NB4 (cell line): ENCODE measurements at regions not wholly inside any gene's neighbourhood (a gene's known extent, or its start where the extent isn't known, plus 50 kb on each side); places are given as distances from the start of the nearest gene placed in this dataset.
"Not testable (repeated sequence)": the region's sequence is repeated elsewhere in the genome, so short reads cannot be mapped to it uniquely, and the experiment has no call there.

Experiments
- DNase-seq: peaks from one replicate; pipeline ENCODE4 v3.0.0; 2010; ENCODE audit warnings: low read depth
- H3K4me3 ChIP-seq: one replicate; pipeline ENCODE4 v1.5.1; 2011; ENCODE audit warnings: mild to moderate bottlenecking, low read depth, low read length, moderate library complexity
- MYC ChIP-seq: IDR thresholded peaks from 2 replicates; pipeline ENCODE4 v1.6.1; 2011; ENCODE audit warnings: low read depth, low read length
- POLR2A ChIP-seq: IDR thresholded peaks from 2 replicates; pipeline ENCODE4 v1.6.1; 2011; ENCODE audit warnings: mild to moderate bottlenecking; ENCODE audit not compliant: insufficient read length; ENCODE audit errors: extremely low read depth
- TF ChIP-seq, protein P1 (sequence below): IDR thresholded peaks from 2 replicates; pipeline ENCODE4 v1.6.1; 2011; ENCODE audit warnings: low read depth, low read length
- TF ChIP-seq, protein P2 (sequence below): IDR thresholded peaks from one replicate; pipeline ENCODE4 v1.5.1; 2012; ENCODE audit warnings: low read depth, low read length

- DNase-seq = peak; percentile 50
- H3K4me3 ChIP-seq = no peak overlapping the region
- TF ChIP-seq MYC = 0 out of 2 replicates have a peak, but pooled peaks have one; percentile 11
- TF ChIP-seq, protein P1, sequence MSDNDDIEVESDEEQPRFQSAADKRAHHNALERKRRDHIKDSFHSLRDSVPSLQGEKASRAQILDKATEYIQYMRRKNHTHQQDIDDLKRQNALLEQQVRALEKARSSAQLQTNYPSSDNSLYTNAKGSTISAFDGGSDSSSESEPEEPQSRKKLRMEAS = no peak
- TF ChIP-seq POLR2A = no peak
- TF ChIP-seq, protein P2, sequence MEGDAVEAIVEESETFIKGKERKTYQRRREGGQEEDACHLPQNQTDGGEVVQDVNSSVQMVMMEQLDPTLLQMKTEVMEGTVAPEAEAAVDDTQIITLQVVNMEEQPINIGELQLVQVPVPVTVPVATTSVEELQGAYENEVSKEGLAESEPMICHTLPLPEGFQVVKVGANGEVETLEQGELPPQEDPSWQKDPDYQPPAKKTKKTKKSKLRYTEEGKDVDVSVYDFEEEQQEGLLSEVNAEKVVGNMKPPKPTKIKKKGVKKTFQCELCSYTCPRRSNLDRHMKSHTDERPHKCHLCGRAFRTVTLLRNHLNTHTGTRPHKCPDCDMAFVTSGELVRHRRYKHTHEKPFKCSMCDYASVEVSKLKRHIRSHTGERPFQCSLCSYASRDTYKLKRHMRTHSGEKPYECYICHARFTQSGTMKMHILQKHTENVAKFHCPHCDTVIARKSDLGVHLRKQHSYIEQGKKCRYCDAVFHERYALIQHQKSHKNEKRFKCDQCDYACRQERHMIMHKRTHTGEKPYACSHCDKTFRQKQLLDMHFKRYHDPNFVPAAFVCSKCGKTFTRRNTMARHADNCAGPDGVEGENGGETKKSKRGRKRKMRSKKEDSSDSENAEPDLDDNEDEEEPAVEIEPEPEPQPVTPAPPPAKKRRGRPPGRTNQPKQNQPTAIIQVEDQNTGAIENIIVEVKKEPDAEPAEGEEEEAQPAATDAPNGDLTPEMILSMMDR = no peak
Observed at GRCh38 chr1:197841883-197842553, 60.4 kb upstream of the C1orf53 start.

DNA sequence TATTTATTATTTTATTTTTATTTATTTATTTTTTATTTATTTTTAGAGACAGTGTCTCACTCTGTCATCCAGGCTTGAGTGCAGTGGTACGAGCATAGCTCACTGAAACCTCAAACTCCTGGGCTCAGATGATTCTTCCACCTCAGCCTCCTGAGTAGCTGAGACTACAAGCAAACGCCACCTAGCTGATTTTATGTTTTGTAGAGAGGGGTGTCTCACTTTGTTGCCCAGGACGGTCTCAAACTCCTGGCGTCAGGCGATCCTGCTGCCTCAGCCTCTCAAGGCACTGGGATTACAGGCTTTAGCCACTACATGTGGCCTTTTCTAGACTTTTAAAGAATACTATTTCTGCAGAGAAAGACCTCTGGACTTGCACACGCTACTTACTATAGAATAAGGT, 61.3 kb upstream of the C1orf53 start:
- no peak for DNase-seq
- no peak overlapping the region for H3K4me3 ChIP-seq
- TF ChIP-seq, protein P1 = no peak
- TF ChIP-seq, protein P2 = no peak
- TF ChIP-seq MYC = no peak
- no peak for TF ChIP-seq POLR2A

- not testable (repeated sequence) for DNase-seq, H3K4me3 ChIP-seq
Observed at GRCh38 chr1:197839786-197840185, 62.6 kb upstream of the C1orf53 start.

- H3K4me3 ChIP-seq = no peak overlapping the region
- TF ChIP-seq, protein P2 = no peak
- TF ChIP-seq POLR2A = no peak
- TF ChIP-seq, protein P1 = no peak
- DNase-seq = peak; percentile 79
Observed at GRCh38 chr1:197838836-197839235, 63.6 kb upstream of the DENND1B start.

DNA sequence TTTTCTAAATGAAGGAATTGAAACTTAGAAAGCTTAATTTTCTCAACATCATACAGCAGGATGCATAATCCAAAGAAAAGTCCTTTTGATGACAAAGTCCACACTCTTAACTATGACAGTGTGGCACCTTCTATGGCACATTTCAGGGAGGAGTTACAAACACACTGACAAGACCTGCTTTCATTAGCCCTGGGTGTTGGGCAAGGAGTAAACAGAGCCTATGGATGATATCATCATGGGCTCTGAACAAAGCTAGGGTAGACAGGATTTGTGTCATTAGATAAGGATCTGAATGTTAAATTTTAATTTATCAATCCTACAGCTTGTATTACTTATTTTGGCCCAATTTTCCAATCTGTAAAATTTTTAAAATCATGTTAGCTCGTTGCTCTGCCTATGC, 62.6 kb upstream of the DENND1B start:
- TF ChIP-seq POLR2A (no peak), MYC (no peak)
- TF ChIP-seq, protein P2 = no peak
- TF ChIP-seq, protein P1 = no peak
- peak; percentile 17 for DNase-seq
- no peak overlapping the region for H3K4me3 ChIP-seq

GRCh38 chr1:197836356-197836755, 61.1 kb upstream of the DENND1B start:
- DNase-seq, H3K4me3 ChIP-seq: not testable (repeated sequence)

DNA sequence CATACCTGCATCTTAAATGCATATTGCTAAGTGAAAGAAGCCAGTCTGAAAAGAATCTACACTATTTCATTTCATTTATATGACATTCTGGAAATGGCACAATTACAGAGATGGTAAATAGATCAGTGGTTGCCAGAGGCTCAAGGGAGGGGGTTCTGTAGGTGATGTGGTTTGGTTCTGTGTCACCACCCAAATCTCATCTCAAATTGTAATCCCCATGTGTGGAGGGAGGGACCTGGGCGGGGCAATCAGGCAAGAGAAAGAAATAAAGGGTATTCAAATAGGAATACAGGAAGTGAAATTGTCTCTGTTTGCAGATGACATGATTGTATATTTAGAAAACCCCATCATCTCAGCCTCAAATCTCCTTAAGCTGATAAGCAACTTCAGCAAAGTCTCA, 53.7 kb upstream of the DENND1B start:
- not testable (repeated sequence) for H3K4me3 ChIP-seq, DNase-seq

- DNase-seq = no peak
- no peak overlapping the region for H3K4me3 ChIP-seq
- TF ChIP-seq MYC = no peak
- no peak for TF ChIP-seq POLR2A
- TF ChIP-seq, protein P1 = no peak
- TF ChIP-seq, protein P2 = no peak
Observed at GRCh38 chr1:197825541-197825940, 50.3 kb upstream of the DENND1B start.
